ENCODE measurements at regions not wholly inside any gene's neighbourhood (a gene's known extent, or its start where the extent isn't known, plus 50 kb on each side); places are given as distances from the start of the nearest gene placed in this dataset.
"Not testable (repeated sequence)": the region's sequence is repeated elsewhere in the genome, so short reads cannot be mapped to it uniquely, and the experiment has no call there.

- H3K4me1 ChIP-seq (ENCODE audit: control insufficient read depth, insufficient read depth, low read length); H3K36me3 ChIP-seq (ENCODE audit: insufficient read depth, low read length); H3K4me2 ChIP-seq (ENCODE audit: low read length); H3K9me3 ChIP-seq (replicated peaks; ENCODE audit: low read length); H3K9ac ChIP-seq (ENCODE audit: low read depth, low read length); H3K4me3 ChIP-seq (ENCODE audit: low read length); H3K27me3 ChIP-seq (ENCODE audit: control insufficient read depth, insufficient read depth, low read length): not testable (repeated sequence)
These were observed 258.7 kb downstream of the ABCC12 start for GRCh38 chr16:47897105-47897504.

- Histone ChIP-seq H3K9ac (ENCODE audit: low read depth, low read length) (no peak overlapping the region), H3K9me3 (replicated peaks; ENCODE audit: low read length) (no peaks in the 10 kb centered on the region), H3K4me3 (ENCODE audit: low read length) (no peak overlapping the region), H3K4me1 (ENCODE audit: control insufficient read depth, insufficient read depth, low read length) (no peaks in the 10 kb centered on the region), H3K36me3 (ENCODE audit: insufficient read depth, low read length) (no peaks in the 10 kb centered on the region), H3K4me2 (ENCODE audit: low read length) (no peak overlapping the region), H3K27me3 (ENCODE audit: control insufficient read depth, insufficient read depth, low read length) (peaks cover 5% of the 10 kb centered on the region)
These were observed 260.6 kb downstream of the ABCC12 start for GRCh38 chr16:47895146-47895545.

GRCh38 chr16:47892999-47893398 lies 262.8 kb downstream of the ABCC12 start:
- H3K36me3 ChIP-seq (ENCODE audit: insufficient read depth, low read length) = no peaks in the 10 kb centered on the region
- no peak overlapping the region for H3K4me3 ChIP-seq (ENCODE audit: low read length)
- H3K9ac ChIP-seq (ENCODE audit: low read depth, low read length) = no peak overlapping the region
- H3K27me3 ChIP-seq (ENCODE audit: control insufficient read depth, insufficient read depth, low read length) = peaks cover 5% of the 10 kb centered on the region
- H3K4me1 ChIP-seq (ENCODE audit: control insufficient read depth, insufficient read depth, low read length) = peaks cover 7% of the 10 kb centered on the region
- H3K4me2 ChIP-seq (ENCODE audit: low read length) = no peak overlapping the region
- H3K9me3 ChIP-seq (replicated peaks; ENCODE audit: low read length) = no peaks in the 10 kb centered on the region

GRCh38 chr16:47888734-47889133 lies 267.1 kb downstream of the ABCC12 start:
- no peak overlapping the region for H3K9ac ChIP-seq (ENCODE audit: low read depth, low read length)
- no peaks in the 10 kb centered on the region for H3K36me3 ChIP-seq (ENCODE audit: insufficient read depth, low read length)

GRCh38 chr16:47888142-47888541 lies 267.7 kb downstream of the ABCC12 start:
- Histone ChIP-seq H3K4me2 (ENCODE audit: low read length) (peak overlapping the region; percentile 54), H3K27me3 (ENCODE audit: control insufficient read depth, insufficient read depth, low read length) (peaks cover 5% of the 10 kb centered on the region), H3K4me3 (ENCODE audit: low read length) (peak overlapping the region; percentile 23), H3K9ac (ENCODE audit: low read depth, low read length) (no peak overlapping the region), H3K9me3 (replicated peaks; ENCODE audit: low read length) (no peaks in the 10 kb centered on the region), H3K4me1 (ENCODE audit: control insufficient read depth, insufficient read depth, low read length) (peaks cover 21% of the 10 kb centered on the region), H3K36me3 (ENCODE audit: insufficient read depth, low read length) (no peaks in the 10 kb centered on the region)

More at GRCh38 chr16:47888734-47889133, 267.1 kb downstream of the ABCC12 start:
- Histone ChIP-seq H3K9me3 (replicated peaks; ENCODE audit: low read length) (no peaks in the 10 kb centered on the region), H3K27me3 (ENCODE audit: control insufficient read depth, insufficient read depth, low read length) (peaks cover 5% of the 10 kb centered on the region), H3K4me1 (ENCODE audit: control insufficient read depth, insufficient read depth, low read length) (peaks cover 21% of the 10 kb centered on the region), H3K4me2 (ENCODE audit: low read length) (no peak overlapping the region), H3K4me3 (ENCODE audit: low read length) (no peak overlapping the region)

GRCh38 chr16:47887496-47887895 lies 268.3 kb downstream of the ABCC12 start:
- Histone ChIP-seq H3K9ac (ENCODE audit: low read depth, low read length) (no peak overlapping the region), H3K36me3 (ENCODE audit: insufficient read depth, low read length) (no peaks in the 10 kb centered on the region), H3K9me3 (replicated peaks; ENCODE audit: low read length) (no peaks in the 10 kb centered on the region), H3K4me1 (ENCODE audit: control insufficient read depth, insufficient read depth, low read length) (peaks cover 21% of the 10 kb centered on the region), H3K4me2 (ENCODE audit: low read length) (peak overlapping the region; percentile 54), H3K27me3 (ENCODE audit: control insufficient read depth, insufficient read depth, low read length) (peaks cover 5% of the 10 kb centered on the region), H3K4me3 (ENCODE audit: low read length) (peak overlapping the region; percentile 23)

- no peak overlapping the region for H3K4me3 ChIP-seq (ENCODE audit: low read length)
- no peak overlapping the region for H3K4me2 ChIP-seq (ENCODE audit: low read length)
- no peaks in the 10 kb centered on the region for H3K9me3 ChIP-seq (replicated peaks; ENCODE audit: low read length)
- peaks cover 21% of the 10 kb centered on the region for H3K4me1 ChIP-seq (ENCODE audit: control insufficient read depth, insufficient read depth, low read length)
- no peaks in the 10 kb centered on the region for H3K36me3 ChIP-seq (ENCODE audit: insufficient read depth, low read length)
- H3K9ac ChIP-seq (ENCODE audit: low read depth, low read length) = no peak overlapping the region
- H3K27me3 ChIP-seq (ENCODE audit: control insufficient read depth, insufficient read depth, low read length) = peaks cover 5% of the 10 kb centered on the region
These were observed 269.0 kb downstream of the ABCC12 start for GRCh38 chr16:47886631-47887415.

GRCh38 chr16:47886139-47886538 lies 269.7 kb downstream of the ABCC12 start:
- no peak overlapping the region for H3K4me3 ChIP-seq (ENCODE audit: low read length)
- H3K36me3 ChIP-seq (ENCODE audit: insufficient read depth, low read length) = no peaks in the 10 kb centered on the region
- H3K9ac ChIP-seq (ENCODE audit: low read depth, low read length) = no peak overlapping the region
- no peak overlapping the region for H3K4me2 ChIP-seq (ENCODE audit: low read length)
- H3K27me3 ChIP-seq (ENCODE audit: control insufficient read depth, insufficient read depth, low read length) = no peaks in the 10 kb centered on the region
- peaks cover 21% of the 10 kb centered on the region for H3K4me1 ChIP-seq (ENCODE audit: control insufficient read depth, insufficient read depth, low read length)
- no peaks in the 10 kb centered on the region for H3K9me3 ChIP-seq (replicated peaks; ENCODE audit: low read length)

GRCh38 chr16:47885489-47885888 lies 270.3 kb downstream of the ABCC12 start:
- Histone ChIP-seq H3K4me1 (ENCODE audit: control insufficient read depth, insufficient read depth, low read length) (peaks cover 21% of the 10 kb centered on the region), H3K36me3 (ENCODE audit: insufficient read depth, low read length) (no peaks in the 10 kb centered on the region), H3K4me2 (ENCODE audit: low read length) (no peak overlapping the region), H3K9ac (ENCODE audit: low read depth, low read length) (no peak overlapping the region), H3K9me3 (replicated peaks; ENCODE audit: low read length) (no peaks in the 10 kb centered on the region), H3K27me3 (ENCODE audit: control insufficient read depth, insufficient read depth, low read length) (no peaks in the 10 kb centered on the region), H3K4me3 (ENCODE audit: low read length) (no peak overlapping the region)

- no peak overlapping the region for H3K4me3 ChIP-seq (ENCODE audit: low read length)
- H3K9ac ChIP-seq (ENCODE audit: low read depth, low read length) = no peak overlapping the region
- peaks cover 21% of the 10 kb centered on the region for H3K4me1 ChIP-seq (ENCODE audit: control insufficient read depth, insufficient read depth, low read length)
- peaks cover 3% of the 10 kb centered on the region for H3K27me3 ChIP-seq (ENCODE audit: control insufficient read depth, insufficient read depth, low read length)
- no peak overlapping the region for H3K4me2 ChIP-seq (ENCODE audit: low read length)
- H3K9me3 ChIP-seq (replicated peaks; ENCODE audit: low read length) = no peaks in the 10 kb centered on the region
- H3K36me3 ChIP-seq (ENCODE audit: insufficient read depth, low read length) = no peaks in the 10 kb centered on the region
These were observed 271.6 kb downstream of the ABCC12 start for GRCh38 chr16:47884116-47884725.

- Histone ChIP-seq H3K9me3 (replicated peaks; ENCODE audit: low read length) (no peaks in the 10 kb centered on the region), H3K27me3 (ENCODE audit: control insufficient read depth, insufficient read depth, low read length) (peaks cover 14% of the 10 kb centered on the region), H3K9ac (ENCODE audit: low read depth, low read length) (no peak overlapping the region), H3K4me2 (ENCODE audit: low read length) (no peak overlapping the region), H3K4me3 (ENCODE audit: low read length) (no peak overlapping the region), H3K36me3 (ENCODE audit: insufficient read depth, low read length) (no peaks in the 10 kb centered on the region), H3K4me1 (ENCODE audit: control insufficient read depth, insufficient read depth, low read length) (no peaks in the 10 kb centered on the region)
These were observed 274.2 kb downstream of the ABCC12 start for GRCh38 chr16:47881574-47881973.

- H3K27me3 ChIP-seq (ENCODE audit: control insufficient read depth, insufficient read depth, low read length) = peaks cover 14% of the 10 kb centered on the region
- H3K9me3 ChIP-seq (replicated peaks; ENCODE audit: low read length) = no peaks in the 10 kb centered on the region
- no peak overlapping the region for H3K9ac ChIP-seq (ENCODE audit: low read depth, low read length)
- H3K4me3 ChIP-seq (ENCODE audit: low read length) = no peak overlapping the region
- H3K4me1 ChIP-seq (ENCODE audit: control insufficient read depth, insufficient read depth, low read length) = no peaks in the 10 kb centered on the region
- no peaks in the 10 kb centered on the region for H3K36me3 ChIP-seq (ENCODE audit: insufficient read depth, low read length)
- no peak overlapping the region for H3K4me2 ChIP-seq (ENCODE audit: low read length)
These were observed 275.1 kb downstream of the ABCC12 start for GRCh38 chr16:47880653-47881052.

Data from skeletal muscle satellite cell (primary cell).